ENCODE measurements at regions not wholly inside any gene's neighbourhood (a gene's known extent, or its start where the extent isn't known, plus 50 kb on each side); places are given as distances from the start of the nearest gene placed in this dataset.

DNA sequence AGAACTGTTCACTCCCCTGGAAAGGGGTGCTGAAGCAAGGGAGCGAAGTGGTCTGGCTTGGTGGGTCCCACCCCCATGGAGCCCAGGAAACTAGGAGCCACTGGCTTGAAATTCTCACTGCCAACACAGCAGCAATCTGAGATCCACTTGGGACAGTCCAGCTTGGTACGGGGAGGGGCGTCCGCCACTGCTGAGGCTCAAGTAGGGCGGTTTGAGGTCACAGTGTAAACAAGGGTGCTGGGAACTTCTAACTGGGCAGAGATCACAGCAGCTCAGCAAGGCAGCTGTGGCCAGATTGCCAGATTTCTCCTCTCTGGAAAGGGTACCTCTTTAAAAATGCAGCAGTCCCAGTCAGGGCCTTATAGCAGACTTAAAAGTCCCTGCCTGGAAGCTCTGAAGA is 53.9 kb upstream of the GALNTL6 start:
- no peak for DNase-seq

DNA sequence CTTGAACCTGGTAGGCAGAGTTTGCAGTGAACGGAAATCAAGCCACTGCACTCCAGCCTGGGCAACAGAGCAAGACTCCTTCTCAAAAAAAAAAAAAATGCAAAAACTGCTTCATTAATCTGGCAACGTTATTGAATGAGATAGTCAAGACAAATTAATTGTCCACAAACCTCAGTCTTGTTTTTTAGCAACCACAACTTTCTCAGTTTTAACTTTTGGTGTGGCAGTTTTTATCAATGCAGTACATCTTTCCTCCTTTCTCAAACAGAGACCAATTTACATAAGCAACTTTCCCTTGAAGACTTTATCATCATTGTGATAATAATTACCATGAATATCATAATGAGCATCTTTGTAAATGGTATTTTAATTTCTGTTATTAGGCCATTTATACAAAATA is 61.7 kb upstream of the GALNTL6 start:
- no peak for DNase-seq

DNA sequence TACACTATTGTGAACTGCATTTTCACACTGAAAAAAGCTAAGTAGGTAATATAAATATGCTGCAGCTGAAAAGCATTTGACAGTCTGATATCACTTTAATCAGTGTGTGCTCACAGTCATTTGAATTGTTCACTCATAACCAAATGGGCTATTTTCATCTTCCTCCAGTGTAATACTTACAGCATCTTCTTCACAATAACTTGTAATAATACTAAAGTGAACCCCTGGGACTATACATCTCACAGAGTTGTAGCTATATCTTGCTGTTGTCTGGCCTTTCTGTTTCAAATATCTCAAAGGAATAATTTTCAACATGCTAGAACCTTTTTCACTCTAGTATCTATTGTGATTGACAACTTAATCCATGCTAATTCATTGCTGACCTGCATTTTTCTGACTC is 66.8 kb upstream of the GALNTL6 start:
- DNase-seq: no peak

GRCh38 chr4:171742436-171742835 is 70.8 kb upstream of the GALNTL6 start:
- DNase-seq: no peak

GRCh38 chr4:171727185-171727584 is 86.0 kb upstream of the GALNTL6 start:
- DNase-seq: no peak

DNA sequence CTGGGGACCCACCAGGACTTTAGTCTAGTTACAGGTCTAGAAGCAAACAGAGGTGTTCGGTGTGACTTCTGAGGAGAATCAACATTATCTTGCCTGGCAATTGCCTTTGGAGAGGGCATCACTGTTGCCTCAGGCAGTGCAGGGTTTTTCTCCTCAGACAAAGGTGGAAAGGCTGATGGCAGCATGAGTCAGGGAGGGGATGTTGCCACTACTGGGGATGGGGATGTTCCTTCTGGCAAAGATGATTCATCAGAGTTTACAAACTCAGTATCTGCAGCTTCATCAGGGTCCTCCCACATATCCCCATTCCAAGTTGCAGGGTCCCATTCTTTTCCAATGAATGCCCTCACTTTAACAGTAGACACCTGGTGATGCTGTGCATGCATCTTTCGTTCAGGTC is 91.3 kb upstream of the GALNTL6 start:
- no peak for DNase-seq

GRCh38 chr4:171719691-171720090 is 93.5 kb upstream of the GALNTL6 start:
- DNase-seq: no peak

DNA sequence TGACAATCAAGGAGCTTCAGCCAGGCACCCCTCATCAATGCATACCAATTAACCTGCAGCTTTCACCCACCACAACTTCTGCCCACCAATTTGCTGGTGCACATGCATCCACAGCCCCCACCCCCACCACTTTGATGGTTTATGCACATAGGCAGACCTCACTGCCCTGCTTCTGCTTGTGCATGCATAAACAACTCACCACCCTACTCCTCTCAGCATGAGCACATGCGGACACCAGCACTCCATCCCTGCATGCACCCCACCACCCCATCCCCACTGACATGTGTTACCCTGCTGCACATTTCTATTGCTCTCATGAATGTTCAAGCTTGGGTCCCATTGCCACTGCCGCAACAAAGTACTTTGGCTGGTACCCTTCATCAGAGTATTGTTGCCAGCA is 94.5 kb upstream of the GALNTL6 start:
- DNase-seq: no peak

DNA sequence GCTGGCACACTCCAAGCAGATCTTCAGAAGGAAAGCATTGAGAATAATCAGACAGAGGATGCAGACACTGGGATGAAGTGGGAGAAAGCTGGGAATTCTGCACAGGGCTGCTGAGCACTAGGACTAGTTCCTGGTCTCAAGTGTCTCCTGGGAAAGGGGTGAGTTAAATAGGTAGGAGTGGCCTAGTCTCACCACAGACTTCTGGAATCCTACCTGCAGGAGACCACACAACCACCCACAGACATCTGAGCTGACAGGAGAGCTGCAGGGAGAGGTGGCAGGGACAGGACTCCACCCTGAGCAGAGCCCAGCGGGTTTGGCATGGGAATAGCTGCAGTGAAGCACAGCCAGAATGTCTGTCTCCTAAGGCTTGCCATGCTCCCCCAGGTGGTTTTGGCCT is 95.1 kb upstream of the GALNTL6 start:
- no peak for DNase-seq

GRCh38 chr4:171717231-171717741 is 95.9 kb upstream of the GALNTL6 start:
- no peak for DNase-seq

DNA sequence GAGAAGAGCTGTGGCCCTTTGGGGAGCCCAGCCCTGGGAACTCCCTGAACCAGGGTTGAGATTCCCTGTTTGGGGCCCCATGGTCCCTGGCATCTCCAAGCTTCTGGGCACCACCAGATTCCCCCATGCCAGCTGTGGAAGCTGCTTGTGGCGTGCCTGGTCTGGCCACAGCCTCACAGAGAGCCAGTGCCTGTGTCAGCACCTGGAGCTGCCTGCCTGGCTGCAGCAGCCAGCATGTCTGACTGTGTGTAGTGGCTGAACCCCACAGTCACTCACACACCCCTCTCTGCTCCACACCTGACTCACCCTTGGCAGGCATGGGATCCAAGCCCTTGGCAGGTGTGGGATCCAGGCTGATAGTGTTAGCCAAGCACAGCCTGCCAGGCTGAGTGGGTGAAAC is 97.2 kb upstream of the GALNTL6 start:
- DNase-seq: no peak

DNA sequence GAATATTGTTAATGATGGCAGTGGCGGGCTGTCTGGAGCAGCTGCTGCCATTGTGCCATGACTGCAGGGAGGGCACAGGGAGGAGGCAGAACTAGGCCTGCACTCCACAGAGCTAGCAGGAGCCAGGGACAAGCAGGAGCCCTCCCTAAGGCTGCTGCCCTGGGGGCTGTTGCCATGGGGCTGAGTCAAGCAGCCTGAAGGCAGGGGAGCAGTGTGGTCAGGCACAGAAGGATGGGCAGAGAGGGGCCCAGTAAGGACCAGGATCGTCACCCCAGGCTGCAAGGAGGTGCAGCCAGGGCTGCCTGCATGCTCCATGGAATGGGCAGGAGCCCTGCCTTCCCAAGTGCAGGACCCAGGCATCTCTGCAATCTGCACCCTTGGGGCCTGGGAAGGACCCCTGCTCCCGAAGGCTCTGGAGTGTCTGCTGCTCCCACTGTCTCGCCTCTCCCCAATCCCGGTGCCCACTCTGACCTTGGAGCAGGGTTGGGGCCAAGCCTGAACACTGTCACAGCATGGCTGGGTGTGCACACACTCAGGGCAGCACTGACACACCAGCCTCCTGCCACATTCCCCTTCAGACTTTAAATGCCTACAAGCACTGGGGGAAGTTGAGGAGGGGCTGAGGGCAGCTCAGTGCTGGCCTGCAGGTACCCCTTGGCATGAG is 98.3 kb upstream of the GALNTL6 start:
- DNase-seq: no peak

- peak in 1 of 2 experiments; percentile 0 for DNase-seq
Observed at GRCh38 chr4:171710743-171711142, 102.5 kb upstream of the GALNTL6 start.

DNA sequence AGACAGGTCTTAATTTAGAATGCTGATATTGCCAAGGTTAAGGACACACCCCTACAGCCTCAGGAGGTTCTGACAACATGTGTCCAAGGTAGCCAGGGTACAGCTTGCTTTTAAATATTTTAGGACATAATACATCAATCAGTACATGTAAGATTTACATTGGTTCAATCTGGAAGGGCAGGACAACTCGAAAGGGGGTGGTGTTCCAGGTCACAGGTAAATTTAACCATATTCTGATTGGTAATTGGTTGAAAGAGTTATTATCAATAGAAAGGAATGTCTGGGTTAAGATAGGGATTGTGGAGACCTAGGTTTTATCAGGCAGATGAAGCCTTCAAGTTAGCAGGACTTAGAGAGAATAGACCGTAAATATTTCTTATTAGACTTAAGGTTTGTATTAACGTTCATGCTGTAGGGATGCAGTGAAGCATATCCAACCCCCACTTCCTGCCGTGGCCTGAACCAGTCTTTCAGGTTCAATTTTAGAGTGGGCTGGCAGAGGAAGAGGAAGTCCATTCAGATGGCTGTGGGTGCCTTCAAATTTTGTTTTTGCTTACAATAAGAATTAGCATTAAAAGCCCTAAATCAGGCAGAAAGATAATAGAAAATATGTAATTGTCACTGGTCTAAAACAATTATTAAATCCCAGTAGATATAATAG is 136.5 kb upstream of the GALNTL6 start:
- DNase-seq: no peak

DNA sequence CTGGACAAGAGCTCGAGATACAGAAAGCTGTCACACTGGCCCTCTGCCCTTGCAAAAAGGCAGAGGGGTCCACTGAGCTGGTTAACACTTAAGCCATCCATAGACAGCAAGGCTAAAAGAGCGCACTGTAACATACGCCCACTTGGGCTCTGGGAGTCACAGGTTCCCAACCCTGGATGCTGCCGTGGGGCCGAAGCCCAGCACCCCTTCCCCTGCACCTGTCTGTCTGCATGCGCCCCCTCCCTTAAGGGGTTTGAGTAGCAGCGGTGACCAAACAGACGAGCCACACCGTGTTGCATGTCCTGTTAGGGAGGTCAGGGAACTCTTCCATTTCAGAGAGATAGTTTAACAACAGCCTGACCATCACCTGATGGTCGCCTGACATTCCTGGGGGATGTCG is 138.4 kb upstream of the GALNTL6 start:
- DNase-seq: no peak

DNA sequence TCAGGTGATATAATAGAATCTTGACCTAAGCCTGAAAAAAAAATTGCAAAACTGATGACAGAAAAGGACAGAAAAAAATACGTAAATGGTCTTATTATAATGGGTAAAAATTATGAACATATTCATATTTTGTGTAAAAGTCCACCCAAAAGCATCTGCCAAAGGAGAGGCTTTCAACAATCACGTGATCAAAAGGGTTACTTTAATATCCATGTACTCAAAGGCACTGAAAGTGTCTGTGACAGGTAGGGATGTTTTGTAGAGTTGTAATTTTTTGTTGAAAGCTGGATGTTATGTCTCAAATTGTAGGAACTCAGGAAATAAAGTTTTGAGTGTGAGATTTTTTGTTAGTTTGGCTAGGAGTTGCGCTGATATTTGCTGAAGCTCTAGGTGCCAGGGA is 144.8 kb upstream of the GALNTL6 start:
- no peak for DNase-seq

DNA sequence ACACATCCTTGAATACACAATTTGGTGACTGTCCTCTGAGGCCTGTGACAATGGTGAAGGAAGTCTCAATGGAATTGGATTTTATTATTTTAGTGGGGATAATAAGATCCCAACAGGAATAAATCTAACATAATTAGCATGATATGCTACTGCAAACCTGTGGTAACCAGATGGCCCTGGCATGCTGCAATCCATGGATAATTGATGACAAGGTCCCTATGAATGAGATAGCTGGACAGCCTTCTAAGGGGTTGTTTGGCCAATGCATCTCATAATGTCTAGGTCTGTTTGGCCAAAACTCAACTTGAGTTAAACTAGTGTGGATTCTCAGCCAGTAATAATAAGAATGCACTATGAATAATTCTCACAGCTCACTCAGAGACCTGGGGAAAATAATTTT is 145.3 kb upstream of the GALNTL6 start:
- DNase-seq: no peak

GRCh38 chr4:171651071-171651470 is 162.1 kb upstream of the GALNTL6 start:
- DNase-seq: no peak

- no peak for DNase-seq
Observed at GRCh38 chr4:171650543-171650942, 162.7 kb upstream of the GALNTL6 start.

DNA sequence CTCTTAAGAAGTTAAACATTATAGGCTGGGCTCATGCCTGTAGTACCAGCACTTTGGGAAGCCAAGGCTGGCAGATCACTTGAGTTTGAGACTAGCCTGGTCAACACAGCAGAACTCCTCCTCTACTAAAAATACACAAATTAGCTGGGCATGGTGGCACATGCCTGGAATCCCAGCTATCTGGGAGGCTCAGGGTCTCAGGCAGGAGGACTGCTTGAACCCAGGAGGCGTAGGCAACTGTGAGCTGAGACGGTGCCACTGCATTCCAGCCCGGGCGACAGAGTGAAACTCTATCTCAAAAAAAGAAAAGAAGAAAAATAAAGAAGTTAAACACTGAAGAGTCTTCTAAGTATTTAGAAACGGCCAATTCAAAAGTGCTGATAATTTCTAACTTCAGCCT is 164.3 kb upstream of the GALNTL6 start:
- no peak for DNase-seq

GRCh38 chr4:171646984-171647383 is 166.2 kb upstream of the GALNTL6 start:
- DNase-seq: no peak

GRCh38 chr4:171644430-171645057 is 168.7 kb upstream of the GALNTL6 start:
- no peak for DNase-seq

- no peak for DNase-seq
Observed at GRCh38 chr4:171639540-171639939, 173.7 kb upstream of the GALNTL6 start.

GRCh38 chr4:171636606-171637005 is 176.6 kb upstream of the GALNTL6 start:
- no peak for DNase-seq

Data from NCI-H1930 (cell line).